ENCODE measurements at regions not wholly inside any gene's neighbourhood (a gene's known extent, or its start where the extent isn't known, plus 50 kb on each side); places are given as distances from the start of the nearest gene placed in this dataset.

GRCh38 chr2:204449977-204450376 is 95.3 kb upstream of the PARD3B start:
- TF ChIP-seq CTCF (optimal IDR thresholded peaks at IDR 0.05 in 1 of 3, IDR thresholded peaks at IDR 0.05 in 1 of 3, conservative IDR thresholded peaks at IDR 0.05 in 1 of 3; ENCODE audit: extremely low read depth in 1 of 3, insufficient read depth in 2 of 3, low read length in 3 of 3) (no peak), EZH2 (IDR thresholded peaks at IDR 0.05; ENCODE audit: low read length) (no peak)

All from keratinocyte (primary cell).